PFSK-1 (cell line): ENCODE measurements at regions not wholly inside any gene's neighbourhood (a gene's known extent, or its start where the extent isn't known, plus 50 kb on each side); places are given as distances from the start of the nearest gene placed in this dataset.

ENCODE experiments used
- FOXP2 ChIP-seq: optimal IDR thresholded peaks from 2 replicates; pipeline ENCODE3; 2011; ENCODE audit warnings: borderline replicate concordance, control low read depth, inconsistent platforms; ENCODE audit not compliant: insufficient read depth; ENCODE audit errors: extremely low read length, extremely low read depth
- POLR2AphosphoS5 ChIP-seq: IDR thresholded peaks from 2 replicates; pipeline ENCODE4 v1.6.1; 2012; ENCODE audit warnings: low read depth, mild to moderate bottlenecking, control low read depth, low read length, moderate library complexity
- REST ChIP-seq, 2 experiments: IDR thresholded peaks; 2 replicates each; pipeline versions ENCODE4 v1.6.1 to v1.8.0; 2011 to 2012; ENCODE audit warnings: low read depth in 2 of 2, low read length in 2 of 2, control low read depth in 1 of 2, inconsistent platforms in 1 of 2, mild to moderate bottlenecking in 1 of 2, moderate library complexity in 1 of 2; ENCODE audit not compliant: insufficient read depth in 1 of 2
- SIN3A ChIP-seq: IDR thresholded peaks from 2 replicates; pipeline ENCODE4 v1.6.1; 2012; ENCODE audit warnings: mild to moderate bottlenecking, low read length, moderate library complexity, borderline replicate concordance; ENCODE audit not compliant: insufficient read depth
- TAF1 ChIP-seq: IDR thresholded peaks from 2 replicates; pipeline ENCODE4 v1.6.1; 2012; ENCODE audit warnings: low read length, control low read depth, borderline replicate concordance; ENCODE audit not compliant: insufficient read depth

- no peak for TF ChIP-seq TAF1
- no peak for TF ChIP-seq REST (IDR thresholded peaks at IDR 0.05; ENCODE audit: insufficient read depth in 1 of 2, low read depth in 2 of 2, low read length in 2 of 2)
- TF ChIP-seq POLR2AphosphoS5, result no peak
- no peak for TF ChIP-seq SIN3A
- TF ChIP-seq FOXP2, result no peak
Measured at GRCh38 chr10:64288404-64288803, 767.2 kb downstream of the REEP3 start.

GRCh38 chr10:64303566-64303965, 782.4 kb downstream of the REEP3 start:
- TF ChIP-seq POLR2AphosphoS5 (no peak), TAF1 (no peak), FOXP2 (no peak), REST (IDR thresholded peaks at IDR 0.05; ENCODE audit: insufficient read depth in 1 of 2, low read depth in 2 of 2, low read length in 2 of 2) (no peak), SIN3A (no peak)

GRCh38 chr10:64306729-64307327, 785.6 kb downstream of the REEP3 start:
- TF ChIP-seq FOXP2, result no peak
- no peak for TF ChIP-seq SIN3A
- no peak for TF ChIP-seq POLR2AphosphoS5
- TF ChIP-seq REST (IDR thresholded peaks at IDR 0.05; ENCODE audit: insufficient read depth in 1 of 2, low read depth in 2 of 2, low read length in 2 of 2), result no peak
- no peak for TF ChIP-seq TAF1

GRCh38 chr10:64312876-64313275, 791.7 kb downstream of the REEP3 start:
- TF ChIP-seq TAF1 (no peak), FOXP2 (no peak), SIN3A (no peak), REST (IDR thresholded peaks at IDR 0.05; ENCODE audit: insufficient read depth in 1 of 2, low read depth in 2 of 2, low read length in 2 of 2) (no peak), POLR2AphosphoS5 (no peak)

- no peak for TF ChIP-seq POLR2AphosphoS5
- TF ChIP-seq TAF1, result no peak
- TF ChIP-seq SIN3A, result no peak
- TF ChIP-seq REST (IDR thresholded peaks at IDR 0.05; ENCODE audit: insufficient read depth in 1 of 2, low read depth in 2 of 2, low read length in 2 of 2), result no peak
- no peak for TF ChIP-seq FOXP2
Measured at GRCh38 chr10:64313967-64314366, 792.8 kb downstream of the REEP3 start.
